Gastrocnemius medialis (tissue), 4 donors: ENCODE measurements at regions not wholly inside any gene's neighbourhood (a gene's known extent, or its start where the extent isn't known, plus 50 kb on each side); places are given as distances from the start of the nearest gene placed in this dataset.

Experiments used
- CTCF ChIP-seq, 5 experiments: fragments of 450-650 bp in 3 of 5; fragments of 200-600 bp in 2 of 5; sonication (generic) in 2 of 5; IDR thresholded peaks in 4 of 5; conservative IDR thresholded peaks in 1 of 5; 1 replicate in 4 of 5; 2 replicates in 1 of 5; pipeline ENCODE4 v1.5.1; 2016 to 2019; ENCODE audit warnings: antibody characterized with exemption in 5 of 5, mild to moderate bottlenecking in 3 of 5, moderate library complexity in 3 of 5
- POLR2A ChIP-seq, 2 donors: fragments of 450-650 bp; IDR thresholded peaks; one replicate each; pipeline ENCODE4 v1.6.1; 2017; ENCODE audit warnings: antibody characterized with exemption in 2 of 2, mild to moderate bottlenecking in 2 of 2, moderate library complexity in 2 of 2

- TF ChIP-seq CTCF (IDR thresholded peaks at IDR 0.05 in 4 of 5, conservative IDR thresholded peaks at IDR 0.05 in 1 of 5) (no peak), POLR2A (IDR thresholded peaks at IDR 0.05) (no peak)
Observed at GRCh38 chr13:33999811-34000605, 182.1 kb downstream of the RFC3 start.
